GM12864 (cell line): ENCODE measurements at regions not wholly inside any gene's neighbourhood (a gene's known extent, or its start where the extent isn't known, plus 50 kb on each side); places are given as distances from the start of the nearest gene placed in this dataset.

Experiments used
- DNase-seq: peaks from one replicate; pipeline ENCODE4 v3.0.0-alpha.2; 2011; ENCODE audit warnings: low read depth
- H3K4me3 ChIP-seq: 2 replicates; pipeline ENCODE4 v1.5.1; 2011; ENCODE audit warnings: mild to moderate bottlenecking, low read depth, low read length, control low read depth
- TF ChIP-seq, protein P1 (sequence below): IDR thresholded peaks from 2 replicates; pipeline ENCODE4 v1.5.1; 2011; ENCODE audit warnings: low read depth, mild to moderate bottlenecking, moderate library complexity, low read length, control low read depth, inconsistent platforms; ENCODE audit errors: missing control alignments

DNA sequence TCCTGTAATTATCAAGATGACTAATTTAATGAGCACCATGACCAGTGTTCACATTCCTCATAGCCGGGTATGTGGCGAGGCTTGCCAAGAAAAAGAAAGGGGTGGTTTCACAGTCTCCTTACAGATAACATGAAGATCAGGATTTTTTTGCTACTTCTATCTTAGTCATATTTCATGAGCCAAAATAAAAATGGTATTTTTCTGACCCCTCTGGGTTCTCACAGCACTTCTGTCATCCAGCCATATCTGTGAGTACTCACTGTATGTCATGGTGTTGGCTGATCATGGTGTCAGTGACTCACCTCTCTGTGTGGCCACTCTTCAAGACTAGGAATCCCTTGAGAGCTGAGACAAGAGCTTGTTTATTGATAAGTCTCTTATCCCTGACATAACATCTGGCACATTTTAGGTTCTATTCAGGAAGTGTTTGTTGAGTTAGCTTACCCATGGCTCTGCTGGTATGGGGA lies 130.5 kb upstream of the LMCD1 start:
- H3K4me3 ChIP-seq = no peak overlapping the region
- TF ChIP-seq, protein P1, sequence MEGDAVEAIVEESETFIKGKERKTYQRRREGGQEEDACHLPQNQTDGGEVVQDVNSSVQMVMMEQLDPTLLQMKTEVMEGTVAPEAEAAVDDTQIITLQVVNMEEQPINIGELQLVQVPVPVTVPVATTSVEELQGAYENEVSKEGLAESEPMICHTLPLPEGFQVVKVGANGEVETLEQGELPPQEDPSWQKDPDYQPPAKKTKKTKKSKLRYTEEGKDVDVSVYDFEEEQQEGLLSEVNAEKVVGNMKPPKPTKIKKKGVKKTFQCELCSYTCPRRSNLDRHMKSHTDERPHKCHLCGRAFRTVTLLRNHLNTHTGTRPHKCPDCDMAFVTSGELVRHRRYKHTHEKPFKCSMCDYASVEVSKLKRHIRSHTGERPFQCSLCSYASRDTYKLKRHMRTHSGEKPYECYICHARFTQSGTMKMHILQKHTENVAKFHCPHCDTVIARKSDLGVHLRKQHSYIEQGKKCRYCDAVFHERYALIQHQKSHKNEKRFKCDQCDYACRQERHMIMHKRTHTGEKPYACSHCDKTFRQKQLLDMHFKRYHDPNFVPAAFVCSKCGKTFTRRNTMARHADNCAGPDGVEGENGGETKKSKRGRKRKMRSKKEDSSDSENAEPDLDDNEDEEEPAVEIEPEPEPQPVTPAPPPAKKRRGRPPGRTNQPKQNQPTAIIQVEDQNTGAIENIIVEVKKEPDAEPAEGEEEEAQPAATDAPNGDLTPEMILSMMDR = no peak
- DNase-seq = no peak

DNA sequence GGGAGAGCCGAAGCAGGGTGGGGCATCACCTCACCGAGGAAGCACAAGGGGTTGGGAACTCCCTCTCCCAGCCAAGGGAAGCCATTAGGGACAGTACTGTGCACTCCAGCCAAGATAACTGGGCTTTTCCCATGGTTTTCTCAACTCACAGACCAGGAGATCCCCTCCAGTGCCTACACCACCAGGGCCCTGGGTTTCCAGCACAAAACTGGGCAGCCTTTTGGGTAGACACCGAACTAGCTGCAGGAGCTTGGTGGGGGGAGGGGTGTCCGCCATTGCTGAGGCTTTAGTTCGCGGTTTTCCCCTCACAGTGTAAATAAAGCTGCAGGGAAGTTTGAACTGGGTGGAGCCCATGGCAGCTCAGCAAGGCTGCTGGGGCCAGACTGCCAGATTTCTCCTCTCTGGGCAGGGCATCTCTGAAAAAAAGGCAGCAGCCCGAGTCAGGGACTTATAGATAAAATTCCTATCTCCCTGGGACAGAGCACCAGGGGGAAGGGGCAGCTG lies 129.6 kb upstream of the LMCD1 start:
- H3K4me3 ChIP-seq = no peak overlapping the region
- TF ChIP-seq, protein P1 = no peak
- no peak for DNase-seq

DNA sequence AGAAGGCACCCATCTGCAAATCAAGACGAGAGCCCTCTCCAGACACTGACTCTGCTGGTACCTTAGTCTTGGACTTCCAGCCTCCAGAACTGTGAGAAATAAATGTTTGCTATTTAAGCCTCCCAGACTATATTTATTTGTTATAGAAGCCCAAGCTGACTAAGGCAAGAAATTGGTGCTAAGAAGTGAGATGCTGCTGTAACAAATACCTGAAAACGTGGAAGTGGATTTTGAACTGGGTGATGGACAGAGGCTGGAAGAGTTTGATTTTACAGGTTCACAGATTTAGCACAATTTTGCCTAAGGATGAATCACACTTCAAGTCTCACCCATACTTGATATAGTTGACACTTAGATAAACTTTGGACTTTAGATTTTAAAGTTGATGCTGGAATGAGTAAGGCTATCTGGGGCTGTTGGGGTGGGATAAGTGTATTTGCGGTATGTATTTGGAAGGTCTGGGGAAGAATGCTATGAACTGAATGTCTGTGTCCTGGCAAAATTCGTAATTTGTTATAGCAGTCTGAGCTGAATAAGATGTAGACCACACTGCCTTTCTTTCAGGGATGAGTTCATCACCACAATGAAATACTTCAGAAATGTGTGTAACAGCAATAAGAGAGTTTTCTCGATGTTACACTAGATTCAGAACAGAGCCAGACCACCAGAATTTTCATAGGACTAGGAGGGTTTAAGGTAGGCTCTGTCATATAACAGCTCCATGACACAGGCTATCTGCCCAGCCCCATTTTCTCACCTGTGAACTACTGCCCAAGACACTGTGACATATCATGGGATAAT lies 120.5 kb upstream of the LMCD1 start:
- TF ChIP-seq, protein P1 = no peak
- H3K4me3 ChIP-seq = no peak overlapping the region
- no peak for DNase-seq

DNA sequence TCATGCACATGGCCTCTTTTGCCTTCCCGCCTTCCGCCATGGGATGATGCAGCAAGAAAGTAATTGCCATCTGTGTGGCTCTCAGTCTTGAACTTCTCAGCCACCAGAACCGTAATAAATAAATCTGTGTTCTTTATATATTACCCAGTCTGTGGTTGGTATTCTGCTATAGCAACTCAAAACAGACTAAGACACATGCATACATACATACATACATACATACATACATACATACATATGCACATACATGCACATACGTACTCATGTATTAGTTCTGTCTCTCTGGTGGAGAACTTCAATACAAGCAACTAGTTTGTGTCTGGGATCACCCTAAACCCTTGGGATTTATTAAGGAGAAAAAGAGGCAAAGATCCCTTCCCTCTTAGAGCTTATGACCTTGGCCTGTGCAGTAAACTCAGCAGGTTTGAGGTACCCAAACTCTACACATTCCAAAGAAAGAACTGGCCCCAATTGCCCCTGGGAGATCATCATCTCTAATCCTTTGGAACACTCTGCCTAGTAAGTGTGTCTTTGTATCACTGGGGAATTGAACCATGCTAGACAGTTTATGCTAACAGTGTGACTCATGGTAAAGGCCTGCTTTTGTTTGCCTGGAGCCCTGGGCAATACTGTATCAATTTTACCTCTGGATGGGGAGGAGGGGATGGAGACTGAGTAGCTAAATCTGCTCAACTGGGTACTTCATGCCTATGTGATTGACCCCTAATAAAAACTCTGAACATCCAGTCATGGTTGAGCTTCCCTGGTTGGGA lies 115.6 kb upstream of the LMCD1 start:
- no peak for DNase-seq
- no peak overlapping the region for H3K4me3 ChIP-seq
- TF ChIP-seq, protein P1 = no peak

DNA sequence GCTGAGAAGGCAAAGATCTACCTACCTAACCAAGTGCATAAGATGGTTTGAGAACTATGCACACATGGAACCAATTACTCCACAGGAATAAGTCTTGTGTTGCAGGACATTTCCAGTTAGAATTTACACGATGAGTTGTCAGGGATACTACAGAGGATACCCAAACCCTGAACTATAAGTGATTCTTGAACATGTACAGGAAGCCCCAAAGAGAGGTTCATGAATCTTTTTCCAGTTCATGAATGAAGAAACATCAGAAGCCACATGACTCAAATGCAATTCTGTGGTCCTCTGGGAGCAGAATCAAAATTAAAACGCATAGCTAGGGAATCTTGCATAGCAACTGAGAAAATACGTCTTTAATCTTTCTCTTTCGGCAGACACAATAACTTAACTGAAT lies 114.1 kb upstream of the LMCD1 start:
- H3K4me3 ChIP-seq = no peak overlapping the region
- DNase-seq = no peak
- TF ChIP-seq, protein P1 = no peak

DNA sequence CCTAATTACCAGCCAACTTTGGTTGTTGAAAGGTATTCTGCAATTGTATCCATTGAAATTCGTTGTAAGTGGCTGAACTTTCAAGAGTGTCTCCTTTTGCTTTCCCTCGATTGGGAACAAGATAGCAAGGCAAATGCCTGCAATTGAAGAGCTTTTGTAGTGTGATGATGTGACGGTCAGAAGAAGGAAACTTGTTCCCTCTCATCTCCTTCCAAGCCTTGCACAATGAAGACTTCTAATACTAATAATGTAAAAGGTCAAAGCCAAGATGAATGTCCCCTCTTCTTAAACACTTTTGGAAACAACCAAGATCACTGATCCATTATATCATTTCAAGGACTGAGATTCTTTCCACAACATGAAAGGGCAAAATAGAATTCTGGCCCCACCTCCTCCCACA lies 101.9 kb upstream of the LMCD1 start:
- no peak overlapping the region for H3K4me3 ChIP-seq
- TF ChIP-seq, protein P1 = no peak

More for the DNA sequence above, 101.9 kb upstream of the LMCD1 start:
- no peak for DNase-seq
